Stomach (tissue), 4 donors: ENCODE measurements at regions not wholly inside any gene's neighbourhood (a gene's known extent, or its start where the extent isn't known, plus 50 kb on each side); places are given as distances from the start of the nearest gene placed in this dataset.

ENCODE experiments used
- EP300 ChIP-seq: sonication (generic); formaldehyde crosslinking; IDR thresholded peaks from one replicate; pipeline ENCODE4 v1.6.1; 2017; ENCODE audit warnings: antibody characterized with exemption
- POLR2A ChIP-seq, 4 donors: fragments of 450-650 bp; IDR thresholded peaks; one replicate each; pipeline ENCODE4 v1.6.1; 2016; ENCODE audit warnings: antibody characterized with exemption in 4 of 4, control low read depth in 2 of 4, mild to moderate bottlenecking in 1 of 4, moderate library complexity in 1 of 4
- TF ChIP-seq, protein P1 (sequence below), 7 experiments: fragments of 450-650 bp in 4 of 7; fragments of 200-600 bp in 3 of 7; sonication (generic) in 3 of 7; IDR thresholded peaks; one replicate each; pipeline ENCODE4 v1.5.1; 2016 to 2019; ENCODE audit warnings: antibody characterized with exemption in 7 of 7, control low read depth in 2 of 7, mild to moderate bottlenecking in 1 of 7

DNA sequence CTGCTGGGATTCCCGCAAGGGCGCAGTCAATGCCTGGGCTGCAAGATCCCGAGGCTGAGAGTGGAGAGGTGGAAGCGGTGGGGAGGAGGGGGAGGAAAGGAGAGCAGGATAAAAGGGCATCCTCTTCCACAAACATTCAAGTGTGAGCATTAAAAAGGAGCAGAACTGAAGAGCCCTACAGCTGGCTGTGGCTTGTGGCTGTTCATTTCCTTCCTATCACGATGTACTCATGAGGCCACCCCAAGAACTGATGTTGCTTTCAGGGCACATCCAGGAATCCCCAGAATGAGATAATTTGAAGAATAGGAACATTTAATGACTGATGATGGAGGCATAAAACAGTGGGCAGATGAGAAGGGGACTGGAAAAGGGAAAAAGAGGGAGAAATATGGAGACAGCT is 230.8 kb upstream of the SMIM21 start:
- no peak for TF ChIP-seq POLR2A (IDR thresholded peaks at IDR 0.05)
- TF ChIP-seq, protein P1, sequence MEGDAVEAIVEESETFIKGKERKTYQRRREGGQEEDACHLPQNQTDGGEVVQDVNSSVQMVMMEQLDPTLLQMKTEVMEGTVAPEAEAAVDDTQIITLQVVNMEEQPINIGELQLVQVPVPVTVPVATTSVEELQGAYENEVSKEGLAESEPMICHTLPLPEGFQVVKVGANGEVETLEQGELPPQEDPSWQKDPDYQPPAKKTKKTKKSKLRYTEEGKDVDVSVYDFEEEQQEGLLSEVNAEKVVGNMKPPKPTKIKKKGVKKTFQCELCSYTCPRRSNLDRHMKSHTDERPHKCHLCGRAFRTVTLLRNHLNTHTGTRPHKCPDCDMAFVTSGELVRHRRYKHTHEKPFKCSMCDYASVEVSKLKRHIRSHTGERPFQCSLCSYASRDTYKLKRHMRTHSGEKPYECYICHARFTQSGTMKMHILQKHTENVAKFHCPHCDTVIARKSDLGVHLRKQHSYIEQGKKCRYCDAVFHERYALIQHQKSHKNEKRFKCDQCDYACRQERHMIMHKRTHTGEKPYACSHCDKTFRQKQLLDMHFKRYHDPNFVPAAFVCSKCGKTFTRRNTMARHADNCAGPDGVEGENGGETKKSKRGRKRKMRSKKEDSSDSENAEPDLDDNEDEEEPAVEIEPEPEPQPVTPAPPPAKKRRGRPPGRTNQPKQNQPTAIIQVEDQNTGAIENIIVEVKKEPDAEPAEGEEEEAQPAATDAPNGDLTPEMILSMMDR (IDR thresholded peaks at IDR 0.05) = no peak
- no peak for TF ChIP-seq EP300
